Coronary artery (tissue), 2 donors: ENCODE measurements at regions not wholly inside any gene's neighbourhood (a gene's known extent, or its start where the extent isn't known, plus 50 kb on each side); places are given as distances from the start of the nearest gene placed in this dataset.

Experiments
- DNase-seq: peaks from one replicate; pipeline ENCODE4 v3.0.0-alpha.2; 2017; ENCODE audit warnings: low spot score
- H3K27ac ChIP-seq, 2 donors: fragments of 200-600 bp; sonication (generic); one replicate each; pipeline ENCODE4 v1.5.1; 2016 to 2019
- H3K4me3 ChIP-seq: fragments of 200-600 bp; sonication (generic); 2 replicates; pipeline ENCODE4 v1.5.1; 2016; ENCODE audit warnings: mild to moderate bottlenecking, moderate library complexity
- TF ChIP-seq, protein P1 (sequence below): fragments of 200-600 bp; sonication (generic); IDR thresholded peaks from one replicate; pipeline ENCODE4 v1.5.1; 2019; ENCODE audit warnings: antibody characterized with exemption

- Histone ChIP-seq H3K4me3 (no peak overlapping the region), H3K27ac (no peak overlapping the region)
- no peak for DNase-seq
- TF ChIP-seq, protein P1, sequence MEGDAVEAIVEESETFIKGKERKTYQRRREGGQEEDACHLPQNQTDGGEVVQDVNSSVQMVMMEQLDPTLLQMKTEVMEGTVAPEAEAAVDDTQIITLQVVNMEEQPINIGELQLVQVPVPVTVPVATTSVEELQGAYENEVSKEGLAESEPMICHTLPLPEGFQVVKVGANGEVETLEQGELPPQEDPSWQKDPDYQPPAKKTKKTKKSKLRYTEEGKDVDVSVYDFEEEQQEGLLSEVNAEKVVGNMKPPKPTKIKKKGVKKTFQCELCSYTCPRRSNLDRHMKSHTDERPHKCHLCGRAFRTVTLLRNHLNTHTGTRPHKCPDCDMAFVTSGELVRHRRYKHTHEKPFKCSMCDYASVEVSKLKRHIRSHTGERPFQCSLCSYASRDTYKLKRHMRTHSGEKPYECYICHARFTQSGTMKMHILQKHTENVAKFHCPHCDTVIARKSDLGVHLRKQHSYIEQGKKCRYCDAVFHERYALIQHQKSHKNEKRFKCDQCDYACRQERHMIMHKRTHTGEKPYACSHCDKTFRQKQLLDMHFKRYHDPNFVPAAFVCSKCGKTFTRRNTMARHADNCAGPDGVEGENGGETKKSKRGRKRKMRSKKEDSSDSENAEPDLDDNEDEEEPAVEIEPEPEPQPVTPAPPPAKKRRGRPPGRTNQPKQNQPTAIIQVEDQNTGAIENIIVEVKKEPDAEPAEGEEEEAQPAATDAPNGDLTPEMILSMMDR: no peak
These were observed 138.9 kb upstream of the DHRS4 start for GRCh38 chr14:23814527-23815256.

- TF ChIP-seq, protein P1: no peak
- Histone ChIP-seq H3K4me3 (no peak overlapping the region), H3K27ac (no peak overlapping the region)
- no peak for DNase-seq
These were observed 137.2 kb upstream of the DHRS4 start for GRCh38 chr14:23816371-23816770.

DNA sequence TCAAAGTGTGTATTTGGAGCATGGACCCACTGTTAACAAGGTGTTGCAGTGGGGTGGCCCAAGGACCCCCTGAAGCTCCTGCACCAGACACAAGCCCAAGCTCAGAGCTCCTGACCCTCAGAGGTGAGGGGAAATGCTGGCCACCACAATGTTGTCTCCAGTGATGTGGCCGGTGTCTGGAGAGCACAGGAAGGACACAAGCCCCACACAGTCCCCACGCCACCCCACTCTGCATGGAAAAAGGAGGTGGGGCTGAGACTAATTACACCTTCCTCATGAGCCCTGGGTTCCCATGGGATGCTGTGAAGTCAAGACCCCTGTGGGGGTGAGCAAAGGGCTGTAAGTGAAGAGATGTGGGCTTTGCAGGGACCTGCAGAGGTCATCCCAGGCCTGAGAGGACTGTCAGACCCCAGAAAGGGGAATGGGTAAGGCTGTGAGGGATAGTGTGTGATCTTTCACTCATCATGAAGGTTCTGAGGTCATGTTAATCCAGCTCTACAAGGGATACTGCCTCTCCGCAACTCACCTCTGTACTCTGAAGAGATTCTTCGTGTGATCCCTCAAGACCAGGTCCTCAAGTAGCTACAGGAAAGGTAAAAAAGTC lies 136.3 kb upstream of the DHRS4 start:
- TF ChIP-seq, protein P1: no peak
- Histone ChIP-seq H3K4me3 (no peak overlapping the region), H3K27ac (no peak overlapping the region)
- no peak for DNase-seq

DNA sequence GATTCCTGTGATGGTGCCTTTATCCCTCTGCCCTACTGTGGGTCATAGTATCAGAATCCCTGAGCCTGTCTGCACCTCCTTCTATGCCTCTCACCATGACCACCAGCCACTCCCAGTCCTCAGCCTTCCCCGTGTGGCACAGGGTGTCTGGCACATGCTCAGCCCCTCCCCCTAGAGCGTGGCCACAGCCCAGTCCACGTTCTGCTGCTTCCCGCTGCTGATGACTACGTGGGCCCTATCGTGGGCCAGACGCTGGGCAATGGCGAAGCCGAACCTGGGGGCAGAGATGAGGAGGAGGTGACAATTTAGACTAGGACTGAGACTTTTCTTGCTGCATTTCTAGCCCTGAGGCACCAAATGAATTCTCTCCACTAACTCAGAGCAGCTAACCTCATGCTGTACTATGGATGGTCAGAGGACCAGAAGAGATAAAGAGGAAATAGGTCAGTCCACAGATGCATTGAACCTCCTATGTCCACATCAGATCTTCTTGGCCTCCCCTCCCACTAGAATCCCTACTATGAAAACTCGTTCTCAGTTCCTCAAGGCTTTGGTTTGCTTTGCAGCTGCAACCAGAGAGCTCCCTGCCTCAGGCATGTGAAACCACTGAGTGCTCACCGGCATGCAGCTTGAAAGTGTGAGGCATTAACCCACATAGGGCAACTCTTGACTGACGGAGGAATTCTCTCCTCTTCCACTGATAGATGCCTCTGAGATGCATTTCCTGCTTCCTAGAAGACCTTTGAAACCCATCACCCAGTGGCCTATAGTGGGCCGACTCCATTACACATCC lies 126.3 kb upstream of the DHRS4 start:
- no peak for DNase-seq
- TF ChIP-seq, protein P1: no peak
- Histone ChIP-seq H3K4me3 (no peak overlapping the region), H3K27ac (no peak overlapping the region)

DNA sequence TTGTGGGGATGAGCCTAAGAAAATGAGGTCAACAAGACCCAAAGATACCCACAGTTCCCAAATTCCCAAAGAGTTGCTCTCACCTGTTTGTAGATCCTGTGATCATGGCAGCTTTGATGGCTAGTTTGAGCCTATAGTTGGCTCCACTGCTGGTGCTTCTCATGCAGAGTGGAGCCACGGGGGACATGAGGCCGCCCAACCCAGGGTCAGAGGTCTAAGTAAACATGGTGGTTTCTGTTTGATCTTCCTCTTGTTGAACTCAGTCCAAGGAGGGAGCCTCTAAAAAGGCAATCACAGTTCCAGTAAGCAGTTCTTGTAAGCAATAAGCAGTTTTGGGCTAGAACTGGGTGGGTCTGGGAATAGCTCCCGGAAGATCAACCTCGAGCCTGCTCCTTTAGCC lies 125.6 kb upstream of the DHRS4 start:
- Histone ChIP-seq H3K27ac (no peak overlapping the region), H3K4me3 (no peak overlapping the region)
- TF ChIP-seq, protein P1: no peak
- no peak for DNase-seq

DNA sequence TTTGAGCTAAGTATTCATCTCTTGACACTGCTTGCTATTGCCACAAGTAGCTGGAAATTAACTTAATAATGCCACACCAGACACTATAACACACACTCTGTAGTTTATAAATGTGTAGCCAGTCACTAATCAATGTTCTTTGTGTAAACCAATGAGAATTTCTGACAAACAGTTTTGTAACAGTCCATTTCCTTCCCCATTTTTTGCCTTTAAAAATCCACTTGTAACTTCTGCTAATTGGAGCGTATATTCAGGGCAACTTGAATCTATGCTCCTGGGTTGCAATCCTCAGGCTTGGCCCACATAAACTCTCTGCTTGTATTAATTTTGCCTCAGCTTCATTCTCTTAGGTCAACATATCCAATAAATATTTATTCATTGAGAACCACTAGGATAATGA lies 125.0 kb upstream of the DHRS4 start:
- DNase-seq: no peak
- TF ChIP-seq, protein P1: no peak
- H3K27ac ChIP-seq: no peak overlapping the region
- no peak overlapping the region for H3K4me3 ChIP-seq
